GM18858 (cell line): ENCODE measurements at regions not wholly inside any gene's neighbourhood (a gene's known extent, or its start where the extent isn't known, plus 50 kb on each side); places are given as distances from the start of the nearest gene placed in this dataset.

Experiments
- ATAC-seq: cut with Tn5 transposase; IDR thresholded peaks from one replicate; pipeline ENCODE4 v1.9.1; 2021; ENCODE audit not compliant: unreplicated experiment

DNA sequence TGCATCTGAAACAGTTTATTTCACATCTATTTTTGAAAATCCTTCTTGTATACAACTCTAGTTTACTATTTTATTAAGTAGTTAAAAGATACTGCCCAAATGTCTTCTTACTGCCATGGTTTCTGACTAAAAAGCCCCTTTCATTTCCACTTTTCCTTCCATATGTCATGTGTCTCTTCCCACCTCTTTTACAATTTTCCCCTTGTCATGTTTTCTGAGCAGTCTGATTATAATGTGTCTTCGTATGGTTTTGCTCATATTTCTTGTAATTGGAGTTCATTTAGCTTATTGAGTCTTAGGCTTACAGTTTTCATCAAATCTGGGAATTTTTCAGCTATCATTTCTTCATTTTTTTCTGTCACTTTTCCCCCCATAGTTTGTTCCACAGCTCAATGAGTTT is 813.9 kb upstream of the GYPC start:
- ATAC-seq, result no peak

DNA sequence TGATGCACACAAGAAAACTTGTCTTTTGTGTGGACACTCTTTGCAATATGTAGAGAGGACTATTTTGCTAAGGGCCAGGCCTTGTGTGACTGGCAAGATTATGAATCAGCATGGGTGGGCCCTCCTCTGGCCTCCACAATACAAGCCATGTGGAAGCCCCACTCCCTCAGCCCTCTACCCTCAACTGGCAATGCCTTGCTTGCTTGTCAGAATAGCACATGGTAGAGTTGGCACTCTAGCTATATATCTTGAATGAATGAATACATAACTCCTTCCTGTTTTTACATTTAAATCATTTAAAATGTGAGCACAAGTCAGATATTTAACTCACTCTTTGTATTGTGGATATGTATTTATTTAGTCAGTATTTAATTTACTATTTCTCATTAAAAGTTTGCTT is 805.4 kb upstream of the GYPC start:
- no peak for ATAC-seq

- no peak for ATAC-seq
These were observed 803.6 kb upstream of the GYPC start for GRCh38 chr2:125852364-125852763.

GRCh38 chr2:125853626-125854025 is 802.3 kb upstream of the GYPC start:
- no peak for ATAC-seq

DNA sequence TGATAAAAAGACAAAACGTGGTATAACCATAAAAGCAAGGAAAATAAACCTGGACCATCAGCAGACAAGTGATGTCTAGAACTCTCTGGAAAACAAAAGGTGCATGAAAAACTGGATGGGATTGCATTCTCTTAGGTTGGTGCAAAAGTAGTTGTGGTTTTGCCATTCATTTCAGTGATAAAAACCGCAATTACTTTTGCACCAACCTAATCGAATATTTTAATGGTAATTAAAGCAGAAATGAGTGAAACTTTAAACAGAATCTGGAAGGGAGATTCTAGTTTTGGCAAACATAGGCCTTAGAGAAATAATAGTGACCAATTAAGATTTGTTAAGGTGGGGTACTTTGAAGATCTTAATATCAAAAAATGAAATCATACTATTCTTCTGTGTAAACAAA is 800.8 kb upstream of the GYPC start:
- ATAC-seq, result no peak

DNA sequence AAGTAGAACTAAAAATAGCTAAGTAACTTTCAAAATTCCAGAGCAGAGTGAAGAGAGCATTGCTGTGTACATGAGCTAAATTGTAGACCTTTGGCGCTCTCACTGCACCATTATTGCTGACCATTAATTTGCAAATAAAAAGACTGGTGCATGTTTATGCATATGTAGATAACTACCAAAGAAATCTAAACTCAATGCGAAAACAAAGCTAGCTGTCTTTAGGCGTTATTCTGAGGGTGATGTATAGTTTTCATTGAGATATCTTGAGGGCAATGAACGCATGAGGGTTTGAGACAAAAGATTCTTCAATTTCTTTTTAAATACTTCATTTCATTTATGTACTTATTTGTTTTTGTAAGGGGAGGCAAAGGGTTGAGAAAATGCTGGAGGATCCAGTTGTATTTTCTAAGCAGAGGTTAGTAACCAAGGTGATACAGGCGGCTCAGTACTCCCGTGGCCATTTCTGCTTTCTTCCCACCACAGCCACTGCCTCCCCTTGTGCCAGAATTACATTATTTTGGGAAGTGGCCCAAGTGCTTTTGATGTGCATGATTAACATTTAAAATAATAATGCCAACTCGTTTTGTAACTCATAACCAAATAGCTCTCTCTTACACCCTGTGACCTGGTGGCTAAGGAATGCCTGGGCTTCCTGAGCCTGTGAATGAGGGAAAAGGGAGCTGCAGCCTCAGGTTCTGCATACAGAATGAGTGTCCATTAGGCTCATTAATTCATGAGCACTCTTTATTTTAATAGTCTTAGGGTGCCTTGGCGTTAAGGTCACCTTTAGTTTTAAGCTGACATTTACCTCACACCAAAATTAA is 797.8 kb upstream of the GYPC start:
- ATAC-seq, result no peak

GRCh38 chr2:125861461-125861860 is 794.5 kb upstream of the GYPC start:
- no peak for ATAC-seq

DNA sequence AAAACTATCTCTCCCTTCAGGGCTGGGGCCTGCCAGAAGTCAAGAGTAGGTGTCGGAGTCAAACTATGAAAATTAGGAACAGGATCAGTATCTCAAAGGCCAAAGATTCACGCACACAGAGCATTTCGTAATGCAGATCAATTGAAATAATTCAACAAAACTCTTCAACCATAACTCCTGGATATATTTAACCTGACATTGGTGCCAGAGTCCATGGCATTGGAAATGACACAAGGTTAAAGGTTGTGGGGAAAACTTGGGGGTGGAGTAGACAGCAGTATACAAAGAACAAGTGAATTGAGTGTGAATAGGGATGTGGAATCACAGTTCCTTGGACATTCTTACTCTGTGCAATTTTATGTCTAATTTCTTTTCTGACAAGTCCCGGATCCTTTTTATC is 788.0 kb upstream of the GYPC start:
- no peak for ATAC-seq

- no peak for ATAC-seq
These were observed 785.7 kb upstream of the GYPC start for GRCh38 chr2:125870264-125870663.

DNA sequence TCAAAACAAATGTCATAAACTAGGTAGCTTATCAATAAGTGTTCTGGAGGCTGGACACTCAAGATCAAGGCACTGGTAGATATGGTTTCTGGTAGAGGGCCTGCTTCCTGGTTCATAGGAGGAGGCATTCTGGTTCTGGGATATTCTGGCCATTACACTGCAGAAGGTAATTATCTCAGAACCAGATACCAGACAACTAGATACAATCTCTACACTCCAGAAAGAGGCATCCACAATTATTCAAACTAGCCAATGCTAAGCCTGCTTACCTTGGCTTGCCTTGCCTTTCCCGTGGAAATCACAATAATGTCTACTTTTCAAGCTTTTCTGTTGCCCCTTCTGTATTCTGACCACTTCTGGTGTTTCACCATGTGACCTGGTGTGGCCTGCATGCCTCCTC is 785.2 kb upstream of the GYPC start:
- ATAC-seq, result no peak

DNA sequence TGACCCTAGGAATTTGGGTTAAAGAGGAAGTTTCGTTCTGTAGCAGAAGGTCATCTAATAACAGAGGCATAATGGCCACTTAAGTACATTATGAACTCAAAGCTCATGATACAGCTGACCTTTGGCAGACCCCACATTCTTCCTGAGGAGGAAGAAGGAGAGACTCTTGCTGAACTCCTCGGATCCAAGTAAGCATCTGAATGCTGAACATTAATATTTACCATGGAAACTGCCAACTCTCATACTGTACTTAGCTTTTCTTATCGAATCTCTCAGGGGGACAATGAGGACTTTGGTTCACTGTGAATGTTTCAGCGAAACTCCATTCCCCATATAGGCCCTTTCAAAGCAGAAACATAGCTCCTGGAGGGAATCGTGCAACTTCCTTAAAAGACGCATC is 781.4 kb upstream of the GYPC start:
- no peak for ATAC-seq

GRCh38 chr2:125885340-125885739 is 770.6 kb upstream of the GYPC start:
- no peak for ATAC-seq

DNA sequence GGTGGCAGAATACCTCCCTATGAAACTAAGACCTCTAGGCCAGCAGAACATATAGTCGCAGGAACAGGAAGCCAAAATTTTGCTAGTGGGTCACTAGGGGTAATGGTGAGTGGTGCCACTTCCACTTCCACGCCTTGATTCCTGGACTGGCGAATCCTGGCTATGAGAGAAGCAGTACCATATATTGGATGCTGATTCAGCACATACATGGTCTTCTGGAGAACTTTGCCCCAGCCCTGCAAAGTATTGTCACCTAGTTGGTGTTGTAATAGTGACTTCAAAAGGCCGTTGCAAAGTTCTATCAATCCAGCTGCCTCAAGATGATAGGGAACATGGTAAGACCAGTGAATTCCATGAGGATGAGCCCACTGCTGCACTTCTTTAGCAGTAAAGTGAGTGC is 769.8 kb upstream of the GYPC start:
- ATAC-seq, result no peak

DNA sequence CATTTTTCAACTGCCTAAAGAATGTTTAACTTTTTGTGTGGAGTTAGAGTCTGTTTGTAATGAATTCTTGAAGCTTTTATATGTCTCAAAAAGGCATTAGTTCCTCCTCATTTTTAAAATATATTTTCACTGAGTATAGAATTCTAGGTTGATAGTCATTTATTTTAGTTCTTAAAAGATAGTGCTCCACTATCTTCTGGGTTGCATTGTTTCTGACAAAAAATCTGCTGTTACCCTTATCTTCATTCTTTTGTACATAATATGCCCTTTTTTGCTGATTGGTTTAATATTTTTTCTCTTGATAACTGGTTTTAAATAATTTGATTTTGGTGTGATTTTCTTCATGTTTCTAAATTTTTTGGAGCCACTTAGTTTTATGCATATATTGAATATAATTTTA is 754.7 kb upstream of the GYPC start:
- no peak for ATAC-seq

DNA sequence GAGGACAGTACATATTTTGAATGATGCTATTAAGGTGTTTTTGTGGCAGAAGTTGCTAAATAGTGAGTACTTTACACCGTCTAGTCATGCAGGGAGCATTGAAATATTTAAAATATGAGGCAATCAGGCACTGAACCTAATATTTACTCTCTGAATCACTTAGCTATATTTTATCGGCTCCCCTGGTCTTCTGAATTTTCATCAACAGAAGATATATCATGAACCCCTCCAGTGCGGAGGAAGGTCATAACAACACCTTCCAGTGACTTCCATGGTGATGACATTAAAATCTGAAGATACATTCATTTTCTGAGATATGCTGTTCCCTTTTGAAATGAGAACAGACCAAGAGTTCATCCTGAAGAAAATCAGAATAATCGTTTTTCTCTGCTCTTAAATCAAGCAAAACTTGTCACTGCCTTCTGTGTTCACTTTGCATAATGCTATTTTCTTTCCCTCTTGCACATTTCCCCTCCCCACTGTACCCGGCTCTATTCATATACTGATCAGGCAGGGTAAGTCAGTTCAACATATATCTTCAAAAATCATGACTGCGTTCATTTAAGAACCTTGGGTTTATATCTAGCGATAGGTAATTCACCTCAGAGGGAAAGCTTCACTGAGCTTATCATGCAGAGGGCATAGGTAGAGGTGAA is 729.9 kb upstream of the GYPC start:
- no peak for ATAC-seq

DNA sequence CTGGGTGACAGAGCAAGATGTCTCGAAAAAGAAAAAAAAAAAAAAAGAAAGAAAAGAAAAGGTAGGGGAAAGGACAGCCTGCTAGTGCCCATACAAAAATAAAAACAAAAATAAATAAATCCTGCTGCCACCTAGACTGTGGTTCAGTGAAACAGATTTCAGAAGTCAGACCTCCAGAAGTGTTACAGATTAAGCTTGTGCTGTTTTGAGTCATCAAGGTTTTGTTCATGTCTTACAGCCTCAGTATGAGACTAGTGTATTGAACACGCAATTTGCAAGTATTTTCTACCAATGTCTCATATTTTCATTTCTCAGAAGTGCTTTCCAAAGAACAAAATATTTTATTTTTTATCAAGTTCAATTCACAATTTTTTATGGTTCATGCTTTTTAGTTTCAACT is 720.4 kb upstream of the GYPC start:
- peak; percentile 57 for ATAC-seq

- no peak for ATAC-seq
These were observed 713.2 kb upstream of the GYPC start for GRCh38 chr2:125942585-125943424.

GRCh38 chr2:125959047-125959446 is 696.9 kb upstream of the GYPC start:
- ATAC-seq, result no peak

DNA sequence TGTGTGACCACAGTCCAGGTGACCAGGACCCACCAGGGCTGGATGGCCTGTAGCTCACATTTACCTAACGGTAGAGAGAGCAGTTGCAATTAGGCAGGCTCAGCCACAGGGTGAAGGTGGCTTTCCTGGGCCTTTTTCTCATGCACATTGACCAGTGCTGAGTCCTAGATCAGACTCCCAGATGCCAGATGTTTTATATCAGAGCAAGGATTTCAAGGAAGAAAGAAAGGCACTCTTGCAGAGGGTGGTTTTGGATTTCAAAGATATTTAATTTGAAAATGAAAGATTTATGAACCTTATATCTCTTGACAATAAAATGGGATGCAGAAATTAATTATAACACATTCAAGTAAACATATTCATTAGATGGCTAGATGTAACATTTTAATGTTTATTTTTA is 694.2 kb upstream of the GYPC start:
- no peak for ATAC-seq

DNA sequence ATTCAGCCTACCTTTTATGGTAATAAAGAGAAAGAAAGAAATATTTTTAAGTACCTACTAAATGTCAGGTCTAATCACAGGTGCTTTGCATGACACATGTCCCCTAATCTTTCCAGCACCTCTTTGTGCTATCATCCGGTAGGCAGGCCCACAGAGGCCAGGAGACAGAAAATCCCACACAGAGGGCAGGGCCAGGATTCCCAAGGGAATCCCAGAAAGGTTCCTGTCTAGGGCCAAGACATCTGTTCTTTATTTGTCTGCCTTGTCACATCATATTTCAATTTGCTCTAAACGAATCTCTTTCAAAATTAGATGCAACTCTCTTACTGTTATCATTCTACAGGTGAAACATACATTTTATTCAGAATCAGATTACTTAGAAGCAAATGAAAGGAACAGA is 676.1 kb upstream of the GYPC start:
- no peak for ATAC-seq

DNA sequence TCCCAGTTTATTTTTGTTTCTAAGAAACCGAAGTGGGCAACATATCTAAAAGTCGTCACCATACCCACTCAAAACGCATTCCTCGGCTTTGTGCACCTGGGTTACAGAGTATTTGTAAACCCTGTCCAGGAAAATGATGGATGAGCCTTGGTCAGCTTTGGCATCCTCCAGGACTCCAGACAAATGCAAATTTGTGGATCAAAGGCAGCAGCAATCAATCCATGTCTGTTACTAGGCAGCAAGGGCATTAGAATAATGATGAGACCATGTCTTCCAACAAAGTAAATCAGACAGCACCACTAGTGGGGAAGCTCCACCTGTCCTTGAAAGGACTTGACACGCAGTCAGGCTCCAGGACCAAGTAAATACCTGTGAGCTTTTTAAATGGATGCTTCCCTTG is 672.6 kb upstream of the GYPC start:
- no peak for ATAC-seq

- no peak for ATAC-seq
These were observed 626.6 kb upstream of the GYPC start for GRCh38 chr2:126029316-126029715.
